HG02610 (cell line): ENCODE measurements at regions not wholly inside any gene's neighbourhood (a gene's known extent, or its start where the extent isn't known, plus 50 kb on each side); places are given as distances from the start of the nearest gene placed in this dataset.

Experiments
- ATAC-seq: cut with Tn5 transposase; IDR thresholded peaks from one replicate; pipeline ENCODE4 v1.9.1; 2021; ENCODE audit warnings: mild to moderate bottlenecking, moderate library complexity; ENCODE audit not compliant: unreplicated experiment

DNA sequence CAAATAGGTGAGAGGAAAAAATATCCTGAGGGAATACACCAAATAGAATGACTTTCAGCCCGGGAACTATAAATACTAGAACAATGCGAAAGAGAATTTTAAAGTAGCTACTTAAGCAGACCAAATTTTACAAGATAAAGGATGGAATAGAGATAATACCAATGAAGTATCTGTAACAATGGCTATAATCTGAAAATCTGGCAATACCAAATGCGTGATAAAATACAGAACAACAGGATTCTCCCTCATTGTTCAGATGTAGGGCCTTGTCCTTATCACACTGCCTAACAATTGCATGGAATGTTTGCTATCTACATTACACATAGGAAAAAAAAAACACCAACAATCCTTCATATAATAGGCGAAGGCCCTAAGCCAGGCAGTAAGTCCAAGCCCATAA lies 815.4 kb upstream of the MDGA2 start:
- ATAC-seq: no peak

DNA sequence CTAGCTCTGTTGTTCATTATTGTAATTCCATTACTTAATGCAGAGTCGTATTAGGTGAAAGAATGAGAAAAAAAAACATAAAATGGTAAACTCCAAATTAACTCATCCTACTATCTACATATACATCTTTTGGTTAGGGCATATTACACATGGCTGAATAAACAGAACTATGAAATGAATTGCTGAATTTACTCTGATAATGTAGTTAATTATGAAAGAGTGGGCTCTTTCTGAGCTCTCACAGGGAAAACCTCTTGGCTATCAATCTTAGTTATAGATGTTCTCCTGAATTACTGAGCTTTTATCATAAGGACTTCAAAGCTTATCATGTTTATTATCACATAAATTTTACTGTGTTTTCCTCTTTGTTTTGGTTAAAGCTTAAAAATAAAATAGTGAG lies 798.5 kb upstream of the MDGA2 start:
- no peak for ATAC-seq

DNA sequence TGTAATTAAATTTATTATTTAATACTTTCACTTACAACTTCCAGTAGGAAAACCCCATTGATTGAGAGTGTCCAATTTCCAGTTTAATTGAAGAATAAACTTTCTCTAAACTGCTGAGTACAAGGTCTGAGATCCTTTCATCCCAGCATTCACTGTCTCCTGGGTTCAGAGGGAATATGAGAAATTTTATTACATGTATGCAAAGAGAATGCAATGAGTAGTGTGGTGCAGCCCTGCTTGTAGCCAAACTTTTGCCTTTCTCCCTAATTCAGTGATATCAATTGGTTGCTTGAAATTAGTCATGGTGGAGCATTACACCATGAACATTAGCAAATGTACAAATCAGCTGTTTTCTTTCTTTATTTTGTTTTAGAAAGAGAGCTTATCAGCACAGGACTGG lies 780.6 kb upstream of the MDGA2 start:
- no peak for ATAC-seq

DNA sequence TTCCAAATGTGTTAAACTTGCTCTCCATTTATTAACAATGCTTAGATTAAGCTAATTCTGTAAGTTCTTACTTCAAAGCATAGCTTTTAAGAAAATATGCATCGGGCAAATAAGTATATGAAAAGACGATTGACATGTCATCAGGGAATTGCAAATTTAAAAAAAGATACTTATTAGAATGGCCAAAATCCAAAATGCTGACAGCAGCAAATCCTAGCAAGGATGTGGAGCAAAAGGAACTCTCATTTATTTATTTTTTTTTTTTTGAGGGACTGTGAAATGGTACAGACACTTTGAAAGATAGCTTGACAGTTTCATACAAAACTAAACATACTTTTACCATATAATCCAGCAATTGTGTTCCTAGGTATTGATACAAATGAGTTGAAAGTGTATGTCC lies 779.5 kb upstream of the MDGA2 start:
- ATAC-seq: no peak

DNA sequence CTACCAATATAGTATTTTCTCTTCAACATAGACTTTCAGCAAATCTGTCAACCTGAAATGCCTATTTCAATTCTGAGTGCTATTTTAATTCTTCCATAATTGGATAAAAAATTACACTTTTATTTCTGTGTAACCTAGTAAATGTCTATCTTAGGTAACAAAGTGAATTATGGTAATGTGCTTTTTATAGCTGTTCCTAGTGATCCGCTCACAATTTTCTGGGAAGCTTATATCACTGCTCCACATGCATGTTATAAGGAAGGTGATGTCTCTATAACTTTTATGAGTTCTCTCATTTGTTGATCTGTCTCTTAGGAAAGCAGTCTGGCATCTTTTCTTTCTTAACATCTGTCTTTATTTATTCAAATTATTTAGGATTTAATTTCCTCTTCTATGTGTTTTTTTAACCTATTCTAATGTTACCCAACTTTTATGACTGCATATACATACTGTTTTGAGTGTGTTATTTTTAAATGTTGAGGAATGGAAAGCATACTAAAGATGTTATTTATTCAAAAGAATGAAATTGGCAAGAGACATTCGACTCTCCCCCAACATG lies 777.1 kb upstream of the MDGA2 start:
- no peak for ATAC-seq

DNA sequence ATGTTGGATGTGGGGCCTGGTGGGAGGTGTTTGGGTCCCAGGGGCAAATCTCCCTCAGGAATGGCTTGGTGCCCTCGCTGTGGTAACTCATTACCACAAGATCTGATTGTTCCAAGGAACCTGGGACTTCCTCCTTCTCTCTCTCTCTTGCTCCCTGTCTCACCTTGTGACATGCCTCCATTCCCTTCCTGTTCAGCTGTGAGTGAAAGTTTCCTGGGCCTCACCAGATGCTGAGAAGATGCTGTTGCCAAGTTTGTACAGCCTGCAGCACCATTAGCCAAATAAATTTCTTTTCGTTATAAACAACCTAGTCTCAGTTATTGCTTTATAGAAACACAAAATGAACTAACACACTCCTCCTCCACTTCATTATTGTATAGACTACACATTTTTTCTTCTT lies 759.8 kb upstream of the MDGA2 start:
- ATAC-seq: no peak

DNA sequence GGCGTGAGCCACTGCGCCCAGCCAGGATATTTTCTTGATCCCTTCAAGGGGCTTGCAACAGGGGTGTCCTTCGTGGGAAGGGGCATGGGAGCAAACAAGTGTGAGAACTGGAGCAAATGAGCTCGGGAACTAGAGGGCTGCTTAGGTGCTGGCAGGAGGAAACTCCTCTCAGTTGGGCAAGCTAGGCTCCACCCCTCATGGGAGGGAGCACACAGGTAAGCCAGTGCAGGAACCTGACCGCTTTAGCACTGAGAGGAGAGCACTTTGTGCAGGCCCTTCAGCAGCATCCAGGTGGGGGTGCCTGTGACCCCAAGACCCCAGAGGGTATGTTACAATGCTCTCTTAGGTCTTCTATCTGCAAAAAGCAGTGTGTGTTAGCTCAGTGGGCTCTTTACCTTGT lies 755.4 kb upstream of the MDGA2 start:
- no peak for ATAC-seq

DNA sequence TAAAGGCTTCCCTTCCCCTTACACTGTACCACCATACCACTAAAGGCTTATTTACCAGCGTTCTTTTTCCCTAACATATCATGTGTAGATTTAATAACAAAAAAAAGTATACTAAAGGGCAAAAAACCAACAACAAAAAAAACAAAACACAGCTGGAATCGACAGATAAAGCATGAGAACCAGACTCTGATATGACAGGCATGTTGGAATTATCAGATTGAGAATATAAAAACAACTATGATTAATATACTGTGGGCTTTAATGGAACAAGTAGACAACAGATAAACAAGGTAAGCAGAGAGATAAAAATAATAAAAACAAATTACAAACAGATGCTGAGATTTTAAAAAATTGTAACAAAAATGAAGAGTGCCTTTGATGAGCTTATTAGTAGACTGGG lies 754.1 kb upstream of the MDGA2 start:
- no peak for ATAC-seq

DNA sequence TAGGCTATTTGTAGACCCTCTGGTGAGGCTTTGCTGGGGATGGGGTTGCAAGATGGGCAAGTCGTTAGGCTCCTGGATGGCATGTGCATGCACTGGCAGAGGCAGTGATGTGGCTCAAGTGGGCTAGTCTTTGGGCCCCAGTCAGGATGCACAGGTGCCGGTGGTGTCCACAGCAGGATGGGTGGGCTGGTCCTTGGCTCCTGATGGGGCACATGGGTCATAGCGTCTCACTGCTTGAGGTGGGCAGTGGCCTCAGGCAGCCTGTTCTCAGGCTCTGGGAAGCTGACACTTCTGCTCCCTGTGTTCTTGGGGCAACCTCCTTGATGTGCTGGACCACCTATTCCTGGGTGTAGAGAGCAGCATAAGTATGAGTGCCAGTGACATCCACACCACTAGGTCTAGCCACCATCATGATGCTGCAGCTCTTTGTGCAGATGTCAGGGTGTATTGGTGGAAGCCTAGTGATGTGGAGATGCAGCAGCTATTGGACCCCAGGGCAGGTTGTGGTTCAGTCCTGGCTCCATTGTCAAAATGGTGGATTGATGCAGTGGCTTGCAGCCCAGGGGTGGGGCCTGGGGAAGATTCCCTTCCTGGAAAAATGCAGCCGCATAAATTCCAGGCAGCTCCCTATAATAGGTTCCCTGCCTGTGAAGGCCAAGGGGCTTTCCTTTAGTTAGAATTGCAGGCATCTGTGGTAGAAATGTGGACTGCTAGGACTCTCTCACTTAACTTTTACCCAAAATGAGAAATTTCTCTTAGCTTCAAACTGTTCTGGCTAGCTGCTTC lies 742.5 kb upstream of the MDGA2 start:
- ATAC-seq: no peak

DNA sequence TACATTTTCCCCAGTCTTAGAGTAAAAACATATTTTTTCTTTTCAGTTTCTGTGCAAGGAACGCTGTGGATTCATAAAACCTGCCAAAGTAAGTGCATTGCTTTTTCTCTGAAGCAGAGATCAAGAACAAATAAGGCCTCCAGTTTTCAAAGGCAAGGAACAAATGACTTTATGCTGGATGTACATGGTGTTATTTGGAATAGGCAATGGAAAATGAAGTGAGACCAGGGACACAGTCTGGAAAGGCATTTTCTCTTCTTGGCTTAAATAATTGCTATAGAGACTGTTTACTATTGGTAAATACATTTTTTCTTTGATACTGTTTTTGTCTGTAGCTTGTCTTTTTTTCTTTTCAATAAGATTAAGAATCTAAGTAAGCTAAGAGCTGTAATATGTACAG lies 725.9 kb upstream of the MDGA2 start:
- no peak for ATAC-seq

DNA sequence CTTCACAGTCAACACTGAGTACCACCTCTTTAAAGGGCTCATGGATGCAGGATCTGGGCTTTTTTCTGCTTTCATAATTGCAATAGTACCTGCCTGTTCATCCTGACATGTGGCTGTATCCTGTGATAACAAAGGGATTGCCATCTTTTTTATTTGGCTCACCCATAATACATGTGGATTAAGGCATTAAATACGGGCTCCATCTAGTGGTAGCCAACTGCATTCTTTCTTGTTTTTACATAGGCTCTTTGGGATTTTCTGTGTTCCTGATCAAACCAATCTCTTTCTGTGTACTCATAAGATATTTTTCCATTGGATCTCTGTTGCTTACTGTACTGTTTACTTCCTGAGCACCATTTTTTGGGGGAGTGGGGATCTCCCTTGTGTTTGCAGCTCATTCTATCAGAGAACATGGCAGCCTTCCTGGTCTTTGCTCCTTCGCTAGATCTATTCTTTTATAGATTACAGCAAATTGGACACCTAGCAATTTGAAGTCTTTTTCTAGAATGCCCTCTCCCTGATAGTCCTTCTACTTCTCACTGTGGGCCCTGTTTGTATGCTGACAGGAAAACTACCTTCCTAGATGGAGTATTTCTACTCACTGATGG lies 723.4 kb upstream of the MDGA2 start:
- ATAC-seq: no peak

DNA sequence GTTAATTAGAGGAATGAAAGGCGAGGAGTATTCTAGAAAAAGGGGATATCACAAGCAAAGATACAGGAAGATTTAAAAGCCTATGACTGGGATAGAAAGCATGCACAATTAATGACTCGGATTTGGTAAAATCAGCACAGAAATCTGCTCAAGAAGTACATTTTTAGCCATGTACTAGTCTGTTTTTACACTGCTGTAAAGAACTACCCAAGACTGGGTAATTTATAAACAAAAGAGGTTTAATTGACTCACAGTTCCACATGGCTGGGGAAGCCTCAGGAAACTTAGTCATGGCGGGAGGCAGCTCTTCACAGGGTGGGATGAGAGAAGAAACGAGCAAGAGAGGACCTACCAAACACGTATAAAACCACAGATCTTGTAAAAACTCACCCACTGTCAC lies 716.3 kb upstream of the MDGA2 start:
- ATAC-seq: no peak

DNA sequence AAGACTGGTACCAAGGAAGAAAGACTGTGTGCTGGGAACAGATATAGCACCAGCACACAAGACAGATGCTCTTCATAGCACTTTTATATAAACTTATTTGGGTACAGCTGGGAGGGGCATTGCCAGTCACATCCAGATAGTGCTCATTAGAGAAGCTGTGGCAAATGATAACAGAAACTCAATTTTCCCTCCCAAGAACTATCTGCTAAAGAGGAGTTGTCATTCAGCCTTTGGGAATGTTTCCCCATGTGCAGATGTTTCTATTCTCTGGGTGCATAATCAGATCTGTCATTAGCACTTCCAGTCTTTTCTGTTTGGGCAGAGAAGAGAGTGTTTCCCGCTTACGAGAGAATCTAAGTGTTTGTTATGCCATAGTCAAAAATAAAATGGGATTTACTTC lies 714.9 kb upstream of the MDGA2 start:
- ATAC-seq: no peak

DNA sequence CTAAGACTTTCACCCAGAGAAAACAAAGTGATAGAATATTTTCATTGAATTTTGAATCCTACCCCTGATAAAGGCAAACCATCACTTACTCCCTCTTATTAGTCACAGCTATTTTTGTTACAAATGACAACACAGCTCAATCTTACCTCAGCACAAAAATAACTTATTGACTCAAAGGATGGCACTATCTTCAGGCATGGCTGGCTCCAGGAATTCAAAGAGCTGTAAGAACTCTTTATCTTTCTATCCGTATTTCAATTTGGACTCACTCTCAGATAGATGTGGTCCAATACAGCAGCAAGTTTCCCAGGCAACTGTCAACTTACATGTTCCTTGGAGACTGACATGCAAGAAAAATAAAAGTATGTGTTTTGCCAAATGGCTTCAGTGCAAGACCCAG lies 709.4 kb upstream of the MDGA2 start:
- ATAC-seq: no peak

DNA sequence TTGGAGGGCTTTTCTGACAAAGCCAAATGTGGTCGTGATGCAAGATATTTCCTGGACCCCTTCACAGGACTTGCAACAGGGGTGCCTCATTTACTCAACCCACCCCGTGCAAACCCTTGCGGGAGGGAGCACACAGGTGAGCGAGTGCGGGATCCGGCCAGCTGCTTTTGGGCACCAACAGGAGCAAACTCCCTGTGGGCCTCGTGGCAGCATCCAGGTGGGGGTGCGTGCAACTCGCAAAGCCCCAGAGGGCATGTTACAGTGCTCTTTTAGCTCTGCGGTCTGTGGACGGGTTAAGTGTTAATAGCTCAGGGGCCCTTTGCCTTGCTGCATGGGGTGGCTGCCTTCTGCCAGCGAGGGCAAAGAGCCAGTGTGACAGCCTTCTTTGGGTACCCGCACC lies 707.6 kb upstream of the MDGA2 start:
- no peak for ATAC-seq

DNA sequence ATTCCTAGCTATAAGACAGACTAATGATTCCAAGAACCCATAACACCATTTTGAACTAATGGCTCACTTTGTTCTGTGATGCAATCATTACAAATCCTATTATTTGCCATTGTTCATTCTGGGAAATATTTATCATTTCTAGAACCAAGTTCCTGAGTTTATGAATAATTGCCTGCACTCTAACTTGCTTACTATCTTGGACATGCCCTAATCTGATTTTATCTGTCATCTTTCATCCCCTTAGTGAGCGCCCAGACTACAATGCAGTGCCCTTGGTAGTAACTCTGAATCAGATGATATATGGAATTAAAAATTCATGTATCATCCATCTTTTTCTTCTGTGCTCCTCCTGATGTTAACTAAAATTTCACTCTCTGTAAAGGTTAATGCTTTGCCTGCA lies 703.1 kb upstream of the MDGA2 start:
- ATAC-seq: no peak

DNA sequence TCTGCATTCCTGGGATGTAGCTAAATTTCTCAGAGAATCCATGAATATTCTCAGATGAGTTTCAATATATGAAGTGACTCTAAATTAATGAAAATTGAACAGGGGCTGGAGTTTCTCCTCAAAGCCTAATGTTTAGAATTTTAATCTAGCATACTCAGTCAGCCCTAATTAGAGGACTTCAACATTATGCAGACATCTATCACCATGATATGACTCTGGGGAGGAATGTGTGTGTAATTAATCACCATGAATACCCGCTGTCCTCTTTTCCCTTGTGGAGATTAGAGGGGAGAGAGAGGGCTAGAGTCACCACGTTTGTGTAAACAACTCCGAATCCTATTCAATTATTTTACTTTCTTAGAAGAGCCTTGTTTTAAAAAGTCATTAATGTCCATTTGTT lies 698.6 kb upstream of the MDGA2 start:
- no peak for ATAC-seq

DNA sequence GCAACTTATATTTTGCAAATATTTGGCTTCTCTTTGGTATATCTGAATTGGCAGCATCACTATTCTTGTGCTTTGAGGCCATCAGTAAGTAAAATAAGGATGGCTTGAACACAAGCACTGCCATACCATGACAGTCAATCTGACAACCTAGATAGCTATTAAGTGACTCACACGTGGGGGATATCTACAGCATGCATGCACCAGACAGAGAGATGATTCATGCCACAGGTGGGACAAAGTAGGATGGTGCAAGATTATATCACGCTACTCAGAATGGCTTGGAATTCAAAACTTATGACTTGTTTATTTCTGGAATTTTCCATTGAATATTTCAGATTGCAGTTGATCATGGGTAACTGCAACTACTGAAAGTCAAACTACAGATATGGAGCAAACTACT lies 675.6 kb upstream of the MDGA2 start:
- ATAC-seq: no peak

DNA sequence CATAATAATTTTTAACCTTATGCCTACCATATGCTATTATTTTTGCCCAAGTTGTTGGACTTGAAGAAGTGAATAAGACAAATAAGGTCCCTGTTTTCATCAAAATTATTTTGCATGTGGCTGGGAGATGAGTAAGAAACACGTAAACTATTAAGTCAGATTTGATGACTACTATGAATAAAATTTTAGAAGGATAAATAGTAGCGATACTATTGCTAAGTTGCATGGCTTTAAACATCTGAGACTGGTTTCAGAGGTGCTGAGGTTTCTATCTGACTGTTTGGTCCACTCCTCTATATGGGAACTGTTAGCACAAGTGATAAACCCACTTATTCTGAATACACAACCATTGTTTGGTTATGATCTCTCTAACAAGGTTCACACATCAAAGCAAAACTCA lies 674.3 kb upstream of the MDGA2 start:
- no peak for ATAC-seq

DNA sequence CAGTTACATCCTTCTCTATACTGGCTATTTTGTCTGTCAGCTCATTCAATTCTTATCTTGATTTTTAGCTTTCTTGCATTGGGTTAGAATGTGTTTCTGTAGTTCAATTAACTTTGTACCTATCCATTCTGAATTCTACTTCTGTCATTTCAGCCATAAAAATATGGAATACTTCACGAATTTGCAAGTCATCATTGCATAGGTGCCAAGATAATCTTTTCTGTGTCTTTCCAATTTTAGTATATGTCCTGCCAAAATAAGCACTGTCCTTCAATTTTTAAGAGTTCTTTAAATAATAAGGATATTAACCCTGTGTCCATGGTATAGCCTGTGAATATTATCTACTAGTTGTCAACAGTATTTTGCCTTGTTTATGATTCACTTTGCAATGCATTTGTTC lies 665.7 kb upstream of the MDGA2 start:
- no peak for ATAC-seq

DNA sequence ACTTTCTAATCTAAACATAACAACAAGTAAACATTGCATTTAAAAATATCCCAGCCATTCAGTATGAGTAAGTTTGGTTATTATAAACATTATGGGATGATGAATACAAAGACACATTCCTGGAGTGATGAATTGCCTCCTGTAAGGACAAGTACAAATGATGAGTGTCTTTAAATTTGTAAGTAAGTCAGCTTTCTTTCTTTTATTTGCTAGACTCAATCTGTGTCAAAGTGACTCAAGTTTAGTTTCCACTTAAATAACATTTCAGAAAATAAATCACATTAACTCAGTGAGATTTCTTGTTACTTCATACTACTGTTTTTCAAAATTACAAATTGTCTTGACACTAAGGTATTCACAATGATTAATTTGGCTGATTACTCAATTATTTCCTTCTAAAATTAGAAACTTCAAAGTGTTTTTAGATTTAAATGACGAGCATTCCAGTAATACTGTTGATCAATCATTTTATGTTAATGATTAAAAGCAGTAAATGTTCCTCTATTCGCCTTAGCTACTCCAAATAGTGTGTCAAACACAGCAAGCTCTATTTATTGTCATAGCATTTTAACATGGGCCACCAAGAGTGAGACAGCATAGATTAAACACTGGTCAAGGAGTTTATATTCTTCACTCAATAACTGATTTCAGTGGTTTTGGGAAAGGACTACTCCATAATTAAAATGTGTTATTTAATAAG lies 658.0 kb upstream of the MDGA2 start:
- ATAC-seq: no peak

DNA sequence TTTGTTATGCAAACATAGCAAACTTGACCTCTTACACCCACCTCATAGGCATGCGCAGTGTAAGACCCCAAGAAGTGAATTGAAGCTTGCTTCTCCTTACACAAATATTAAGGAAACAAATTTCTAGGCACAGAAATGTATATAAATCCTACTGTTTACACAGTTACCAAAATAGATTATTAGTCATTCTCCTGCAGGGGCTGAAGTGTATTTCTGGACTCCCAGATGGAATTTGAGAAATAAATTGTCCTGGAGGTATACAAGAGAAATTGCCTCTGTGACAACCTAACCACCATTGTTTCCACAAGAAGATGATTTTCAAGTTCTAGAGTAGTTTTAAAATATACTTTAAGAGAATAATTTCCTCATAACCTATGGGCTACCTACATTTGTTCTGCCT lies 656.0 kb upstream of the MDGA2 start:
- no peak for ATAC-seq
